HG02981 (cell line): ENCODE measurements at regions not wholly inside any gene's neighbourhood (a gene's known extent, or its start where the extent isn't known, plus 50 kb on each side); places are given as distances from the start of the nearest gene placed in this dataset.

Experiments
- ATAC-seq: cut with Tn5 transposase; IDR thresholded peaks from one replicate; pipeline ENCODE4 v1.9.1; 2021; ENCODE audit warnings: mild to moderate bottlenecking, moderate library complexity; ENCODE audit not compliant: unreplicated experiment

DNA sequence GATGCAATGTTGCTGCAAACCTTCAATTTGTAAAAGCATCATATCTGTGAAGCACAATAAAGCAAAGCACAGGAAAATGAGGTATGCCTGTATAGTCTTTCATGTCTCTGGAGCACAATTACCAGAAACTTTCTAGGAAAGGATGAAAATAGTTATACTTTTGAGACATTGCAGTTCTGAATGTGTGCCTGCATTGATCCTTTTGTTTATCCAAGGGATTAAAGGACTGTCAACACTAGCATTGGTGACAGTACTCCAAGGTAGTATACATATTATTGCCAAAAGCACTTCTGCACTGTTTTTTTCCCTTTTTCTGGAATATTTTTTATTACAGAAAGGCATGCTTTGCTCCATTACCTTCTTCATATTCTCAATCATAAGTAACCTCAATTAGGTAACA lies 476.0 kb downstream of the GABRG1 start:
- no peak for ATAC-seq

DNA sequence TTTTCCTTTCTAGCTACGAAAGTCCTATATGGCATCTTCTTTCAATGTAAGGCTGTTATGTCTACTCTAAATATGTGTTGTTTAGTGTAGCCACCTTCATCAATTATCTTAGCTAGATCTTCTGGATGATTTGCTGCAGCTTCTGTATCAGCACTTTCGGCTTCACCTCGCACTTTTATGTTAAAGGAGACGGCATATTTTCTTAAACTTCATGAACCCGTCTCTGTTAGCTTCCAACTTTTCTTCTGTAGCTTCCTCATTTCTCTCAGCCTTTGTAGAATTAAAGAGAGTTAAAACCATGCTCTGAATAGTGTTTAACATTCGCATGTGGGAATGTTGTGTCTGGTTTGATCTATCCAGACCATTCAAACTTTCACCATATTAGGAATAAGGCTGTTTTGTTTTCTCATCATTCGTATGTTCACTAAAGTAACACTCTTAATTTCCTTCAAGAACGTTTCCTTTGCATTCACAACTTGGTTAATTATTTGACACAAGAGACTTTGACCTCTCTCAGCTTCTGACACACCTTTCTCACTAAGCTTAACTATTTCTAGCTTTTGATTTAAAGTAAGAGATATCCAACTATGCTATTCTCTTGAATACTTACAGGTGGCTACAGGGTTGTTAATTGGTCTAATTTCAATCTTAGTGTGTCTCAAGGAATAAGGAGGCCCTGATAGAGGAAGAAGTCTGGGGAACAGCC lies 476.8 kb downstream of the GABRG1 start:
- no peak for ATAC-seq

DNA sequence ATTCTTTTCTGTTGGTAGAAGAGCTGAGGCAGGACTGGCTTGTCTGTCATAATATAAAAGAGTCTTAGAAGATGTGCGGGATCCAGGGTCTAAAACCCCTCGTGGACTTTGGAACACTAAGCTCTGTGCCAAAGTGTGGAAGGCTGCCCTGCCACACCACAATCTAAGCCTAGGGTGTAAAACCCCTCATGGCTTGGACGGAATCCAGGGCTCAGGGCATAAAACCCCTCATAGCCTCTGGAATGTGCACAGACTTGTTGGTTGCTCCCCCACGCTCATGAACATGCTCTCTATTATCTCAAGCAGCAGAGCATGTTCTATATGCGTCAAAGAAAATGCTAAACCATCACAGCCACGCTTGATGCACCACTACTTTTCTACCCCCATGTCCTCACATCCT lies 483.6 kb downstream of the GABRG1 start:
- no peak for ATAC-seq

- no peak for ATAC-seq
Observed at GRCh38 chr4:45638641-45639040, 485.2 kb downstream of the GABRG1 start.

DNA sequence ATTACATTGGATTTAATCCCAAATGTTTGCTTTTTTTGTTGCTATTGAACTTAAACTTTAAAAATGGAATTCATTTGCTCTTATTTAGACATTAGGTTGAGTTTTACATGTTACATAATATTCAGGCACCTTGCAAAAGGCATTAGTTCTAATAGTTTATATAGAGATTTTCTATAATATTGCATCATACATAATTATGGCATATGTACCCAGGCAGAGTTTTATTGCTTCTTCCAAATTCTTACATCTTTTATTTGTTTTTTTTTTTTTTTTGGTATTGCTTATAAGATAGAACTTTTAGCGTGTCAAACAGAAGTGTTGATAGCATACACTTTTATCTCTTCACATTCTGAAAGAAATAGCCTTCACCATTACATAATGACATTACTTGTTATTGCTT lies 487.7 kb downstream of the GABRG1 start:
- no peak for ATAC-seq

GRCh38 chr4:45629717-45630116 lies 494.1 kb downstream of the GABRG1 start:
- no peak for ATAC-seq

DNA sequence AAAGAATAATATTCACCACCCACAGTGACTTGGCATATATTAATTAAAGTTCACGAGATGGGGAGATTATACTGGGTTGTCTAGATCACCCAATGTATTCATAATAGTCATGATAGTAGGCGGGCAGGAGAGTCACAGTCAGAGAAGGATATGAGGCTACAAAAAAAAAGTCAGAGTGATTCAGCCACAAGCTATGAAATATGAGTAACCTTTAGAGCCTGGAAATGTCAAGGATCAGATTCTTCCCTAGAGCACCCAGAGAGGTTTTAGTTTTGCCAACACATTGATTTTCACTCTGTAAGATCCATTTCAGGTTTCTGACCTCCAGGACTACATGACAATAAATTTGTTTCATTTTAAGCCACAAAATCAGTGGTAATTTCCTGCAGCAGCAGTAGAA lies 501.9 kb downstream of the GABRG1 start:
- no peak for ATAC-seq

DNA sequence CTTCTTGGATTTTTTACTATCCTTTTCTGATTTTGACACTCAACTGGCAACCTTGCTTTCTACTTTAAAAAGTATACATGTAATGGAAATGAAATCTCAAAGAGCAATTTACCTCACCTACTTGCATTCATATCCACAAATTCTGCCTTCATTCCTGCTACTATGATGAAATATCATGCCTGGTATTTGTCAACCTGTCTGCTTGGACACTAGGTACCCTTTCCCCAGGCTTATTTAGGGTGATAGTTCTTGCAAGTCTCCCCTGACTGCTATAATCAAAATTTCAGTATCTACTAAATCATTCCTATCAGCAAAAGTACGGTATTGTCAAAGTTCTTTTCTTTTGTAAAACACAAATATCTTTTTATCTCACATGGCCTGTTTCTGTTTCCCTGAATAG lies 503.0 kb downstream of the GABRG1 start:
- no peak for ATAC-seq

DNA sequence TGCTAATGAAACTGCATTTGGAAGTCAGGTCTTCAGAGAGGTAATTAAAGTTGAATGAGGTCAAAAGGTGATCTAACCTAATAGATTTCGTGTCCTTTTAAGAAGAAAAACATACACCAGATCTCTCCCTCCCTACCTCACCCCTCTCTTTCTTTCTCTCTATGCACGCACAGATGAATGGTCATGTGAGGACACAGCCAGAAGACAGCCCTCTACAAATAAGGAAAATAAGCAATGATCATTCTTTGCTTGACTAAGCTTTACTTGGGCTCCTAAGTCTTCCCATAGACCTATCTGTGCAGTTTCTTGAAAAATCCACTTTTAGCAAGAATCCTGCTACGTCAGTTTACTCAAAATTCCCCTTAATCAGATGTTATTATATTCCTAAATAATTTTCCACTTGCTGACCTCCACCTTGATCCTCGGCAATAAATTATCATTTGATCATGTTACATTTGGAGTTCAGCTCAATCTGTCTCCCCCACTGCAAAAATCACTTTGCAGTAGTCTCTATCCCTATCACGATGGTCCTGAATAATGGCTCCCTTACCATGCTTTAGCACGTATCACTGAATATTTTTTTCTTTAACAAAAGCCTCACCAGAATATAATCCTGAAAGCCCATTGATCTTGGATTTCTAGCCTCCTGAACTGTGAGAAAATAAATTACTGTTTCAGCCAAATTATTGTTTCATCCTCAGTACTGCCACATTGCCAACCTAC lies 527.3 kb downstream of the GABRG1 start:
- no peak for ATAC-seq

- ATAC-seq = no peak
Observed at GRCh38 chr4:45580334-45580733, 543.5 kb downstream of the GABRG1 start.

- ATAC-seq = no peak
Observed at GRCh38 chr4:45578874-45579273, 545.0 kb downstream of the GABRG1 start.

GRCh38 chr4:45576275-45576674 lies 547.6 kb downstream of the GABRG1 start:
- ATAC-seq = no peak

GRCh38 chr4:45569619-45570018 lies 554.2 kb downstream of the GABRG1 start:
- no peak for ATAC-seq

DNA sequence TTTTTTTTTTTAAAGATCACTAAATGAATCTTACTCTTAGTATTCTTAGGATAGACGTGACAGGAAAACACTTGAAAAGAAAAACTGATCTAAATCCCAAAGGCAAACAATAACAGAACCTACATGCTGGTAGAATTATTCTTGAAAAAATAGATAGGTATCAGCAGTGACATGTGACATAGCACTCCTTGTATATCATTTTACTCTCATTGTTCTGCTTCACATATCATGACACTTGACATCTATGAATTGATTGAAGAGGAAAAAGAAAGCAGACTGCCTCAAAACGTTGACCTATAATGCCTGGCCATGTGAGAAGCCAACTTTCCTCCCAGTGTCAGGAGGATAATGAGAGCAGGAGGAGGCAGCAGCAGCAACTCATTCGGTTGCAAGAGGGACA lies 555.2 kb downstream of the GABRG1 start:
- no peak for ATAC-seq

DNA sequence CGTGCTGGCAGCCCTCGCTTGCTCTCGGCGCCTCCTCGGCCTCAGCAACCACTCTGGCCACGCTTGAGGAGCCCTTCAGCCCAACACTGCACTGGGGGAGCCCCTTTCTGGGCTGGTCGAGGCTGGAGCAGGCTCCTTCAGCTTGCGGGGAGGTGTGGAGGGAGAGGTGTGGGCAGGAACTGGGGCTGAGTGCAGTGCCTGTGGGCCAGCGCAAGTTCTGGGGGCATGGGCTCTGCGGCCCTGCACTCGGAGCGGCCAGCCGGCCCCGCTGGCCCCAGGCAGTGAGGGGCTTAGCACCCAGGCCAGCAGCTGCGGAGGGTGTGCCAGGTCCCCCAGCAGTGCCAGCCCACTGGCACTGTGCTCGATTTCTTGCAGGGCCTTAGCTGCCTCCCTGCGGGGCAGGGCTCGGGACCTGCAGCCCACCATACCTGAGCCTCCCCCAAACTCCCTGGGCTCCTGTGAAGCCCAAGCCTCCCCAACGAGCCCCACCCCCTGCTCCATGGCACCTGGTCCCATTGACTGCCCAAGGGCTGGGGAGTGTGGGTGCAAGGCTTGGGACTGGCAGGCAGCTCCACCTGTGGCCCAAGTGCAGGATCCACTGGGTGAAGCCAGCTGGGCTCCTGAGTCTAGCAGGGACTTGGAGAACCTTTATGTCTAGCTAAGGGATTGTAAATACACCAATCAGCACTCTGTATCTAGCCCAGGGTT lies 556.8 kb downstream of the GABRG1 start:
- no peak for ATAC-seq

GRCh38 chr4:45554423-45554822 lies 569.4 kb downstream of the GABRG1 start:
- ATAC-seq = no peak

- no peak for ATAC-seq
Observed at GRCh38 chr4:45550766-45551366, 573.0 kb downstream of the GABRG1 start.

GRCh38 chr4:45539142-45539814 lies 584.6 kb downstream of the GABRG1 start:
- no peak for ATAC-seq

DNA sequence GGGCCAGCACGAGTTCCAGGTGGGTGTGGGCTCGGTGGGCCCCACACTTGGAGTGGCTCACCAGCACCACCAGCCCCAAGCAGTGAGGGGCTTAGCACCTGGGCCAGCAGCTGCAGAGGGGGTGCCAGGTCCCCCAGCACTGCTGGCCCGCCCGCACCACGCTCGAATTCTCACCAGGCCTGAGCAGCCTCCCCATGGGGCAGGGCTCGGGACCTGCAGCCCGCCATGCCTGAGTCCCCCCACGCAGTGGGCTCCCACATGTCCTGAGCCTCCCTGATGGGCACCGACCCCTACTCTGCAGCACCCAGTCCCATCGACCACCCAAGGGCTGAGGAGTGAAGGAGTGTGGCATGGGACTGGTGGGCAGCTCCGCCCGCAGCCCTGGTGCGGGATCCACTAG lies 593.4 kb downstream of the GABRG1 start:
- ATAC-seq = no peak

DNA sequence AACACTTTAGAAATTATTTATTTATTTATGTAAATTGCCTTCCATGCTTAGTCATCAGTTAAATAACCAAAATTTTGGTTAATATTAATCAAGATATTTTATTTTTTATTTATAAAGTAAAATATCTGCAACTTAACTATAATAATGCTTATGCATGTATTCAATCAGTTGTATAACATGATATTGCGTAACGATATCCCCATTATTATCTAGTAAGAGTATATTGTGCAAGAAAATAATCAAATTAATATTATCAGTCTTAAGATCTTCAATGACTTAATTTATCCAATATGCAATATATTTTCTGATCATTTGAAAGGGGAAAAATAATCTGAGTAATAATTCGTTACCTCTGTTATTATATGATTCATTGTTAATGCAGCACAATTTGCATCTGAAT lies 596.7 kb downstream of the GABRG1 start:
- no peak for ATAC-seq

DNA sequence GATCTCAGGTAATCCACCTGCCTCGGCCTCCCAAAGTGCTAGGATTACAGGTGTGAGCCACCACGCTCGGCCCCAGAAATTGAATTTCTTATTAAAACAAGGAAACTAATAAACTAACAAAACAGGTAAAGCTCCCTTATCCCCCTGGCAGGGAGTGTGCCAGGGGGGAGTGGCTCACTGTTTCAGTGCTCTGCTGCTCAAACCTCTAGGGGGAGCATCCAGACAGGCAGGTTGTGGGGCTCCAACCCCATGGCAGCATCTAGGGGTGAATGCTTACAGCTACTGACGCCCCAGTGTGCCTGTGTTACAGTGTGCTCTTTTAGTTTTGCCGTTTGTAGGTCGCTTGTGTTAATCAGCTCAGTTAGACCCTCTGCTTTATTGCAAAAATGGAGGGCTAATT lies 605.0 kb downstream of the GABRG1 start:
- ATAC-seq = no peak
